Thymus (tissue), 11 donors: ENCODE measurements at regions not wholly inside any gene's neighbourhood (a gene's known extent, or its start where the extent isn't known, plus 50 kb on each side); places are given as distances from the start of the nearest gene placed in this dataset.

ENCODE experiments used
- DNase-seq, 9 donors: peaks; one replicate each; pipeline ENCODE4 v3.0.0-alpha.2; 2013; ENCODE audit warnings: low spot score in 9 of 9, low read depth in 6 of 9, missing footprints in 1 of 9
- H3K27ac ChIP-seq, 2 donors: one replicate each; pipeline ENCODE4 v1.5.1; 2013; ENCODE audit warnings: control low read depth in 1 of 2, low read depth in 1 of 2, low read length in 1 of 2, mild to moderate bottlenecking in 1 of 2, moderate library complexity in 1 of 2
- H3K27me3 ChIP-seq, 2 donors: one replicate each; pipeline ENCODE4 v1.5.1; 2013; ENCODE audit warnings: low read length in 1 of 2; ENCODE audit not compliant: control insufficient read depth in 2 of 2, insufficient read depth in 1 of 2
- H3K36me3 ChIP-seq, 2 donors: one replicate each; pipeline ENCODE4 v1.5.1; 2013; ENCODE audit warnings: low read length in 1 of 2, mild to moderate bottlenecking in 1 of 2, moderate library complexity in 1 of 2; ENCODE audit not compliant: control insufficient read depth in 2 of 2, insufficient read depth in 2 of 2
- H3K4me1 ChIP-seq, 2 donors: one replicate each; pipeline ENCODE4 v1.5.1; 2013; ENCODE audit warnings: low read length in 2 of 2; ENCODE audit not compliant: control insufficient read depth in 2 of 2, insufficient read depth in 2 of 2
- H3K4me3 ChIP-seq, 2 donors: one replicate each; pipeline ENCODE4 v1.5.1; 2013; ENCODE audit warnings: low read length in 2 of 2, control low read depth in 1 of 2, mild to moderate bottlenecking in 1 of 2
- H3K9me3 ChIP-seq, 2 donors: one replicate each; pipeline ENCODE4 v1.5.1; 2013; ENCODE audit warnings: low read length in 1 of 2, mild to moderate bottlenecking in 1 of 2; ENCODE audit not compliant: control insufficient read depth in 2 of 2, insufficient read depth in 1 of 2
- whole genome bisulfite sequencing: extraction: QIAGEN DNeasy Blood & Tissue Kit; methylation state at CpG from one replicate; pipeline ENCODE4 v1.1.7; 2013; 5-methylcytosine and 5-hydroxymethylcytosine counted together
- donor health status: healthy.

DNA sequence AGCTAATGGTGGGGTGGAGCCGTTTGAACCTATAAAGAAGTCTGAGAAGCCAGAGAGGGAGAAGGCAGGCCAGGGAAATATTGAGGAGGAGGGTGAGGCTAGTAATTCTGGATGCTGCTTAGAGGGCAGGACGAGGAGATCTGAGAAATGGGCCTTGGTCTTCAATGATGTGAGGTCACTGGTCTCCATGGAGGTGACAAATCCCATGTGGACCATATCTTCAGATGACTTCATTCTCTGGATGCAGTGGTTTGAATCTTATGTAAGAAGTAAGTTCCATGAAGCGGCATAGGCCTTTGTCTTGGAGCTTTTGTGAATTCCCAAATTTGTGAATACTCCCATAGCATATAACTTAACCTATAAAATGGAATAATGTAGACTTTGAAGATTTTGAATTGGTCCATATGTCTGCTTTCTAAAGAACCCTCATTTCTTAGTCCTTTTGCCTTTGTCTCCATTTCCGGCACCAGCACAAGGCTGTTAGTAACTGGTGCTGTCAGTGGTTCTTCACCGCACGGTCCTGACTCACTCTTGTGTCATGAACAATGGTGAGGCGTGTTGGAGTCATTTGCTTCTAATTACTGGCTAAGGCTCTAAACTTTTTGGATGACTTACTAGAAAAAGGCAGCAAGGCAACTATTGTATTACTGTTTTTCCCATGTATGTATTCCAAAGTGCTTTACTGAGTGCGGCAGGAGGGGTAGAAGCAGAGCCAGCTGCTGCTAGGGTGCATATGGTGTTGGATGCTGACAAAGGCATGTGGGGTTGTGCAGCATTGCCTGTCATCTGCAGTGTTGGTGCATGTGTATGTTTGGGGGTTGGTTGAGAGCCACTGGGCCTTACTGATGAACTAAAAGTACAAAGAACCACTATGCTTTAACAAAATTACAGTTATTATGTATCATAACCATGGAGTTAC lies 279.3 kb upstream of the C2CD4B start:
- no peaks in the 10 kb centered on the region for H3K27me3 ChIP-seq
- 95% methylated on average over 8 of the region's 8 CpGs for WGBS
- no peaks in the 10 kb centered on the region for H3K9me3 ChIP-seq
- no peaks in the 10 kb centered on the region for H3K4me1 ChIP-seq
- DNase-seq = no peak
- no peak overlapping the region for H3K27ac ChIP-seq
- no peak overlapping the region for H3K4me3 ChIP-seq
- no peaks in the 10 kb centered on the region for H3K36me3 ChIP-seq

DNA sequence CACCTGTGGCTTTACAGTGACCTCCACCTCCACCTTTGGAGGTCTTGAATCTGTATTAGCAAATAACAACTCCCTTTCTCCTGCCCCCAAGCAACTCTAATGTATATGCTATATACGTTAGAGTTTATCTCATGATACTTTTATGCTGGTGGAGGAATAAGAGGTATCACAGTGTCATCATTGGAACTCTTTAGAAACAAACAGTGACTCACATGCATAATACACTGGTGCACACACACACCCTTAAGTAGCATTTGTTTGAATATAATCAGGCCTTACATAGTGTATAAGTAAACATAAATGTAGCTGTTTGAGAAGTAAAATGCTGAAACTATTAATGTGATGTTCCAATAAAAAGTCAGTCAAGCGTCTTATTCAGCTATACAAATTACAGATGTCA lies 280.2 kb upstream of the C2CD4B start:
- Histone ChIP-seq H3K9me3 (no peaks in the 10 kb centered on the region), H3K4me3 (no peak overlapping the region), H3K27me3 (no peaks in the 10 kb centered on the region), H3K27ac (no peak overlapping the region), H3K36me3 (no peaks in the 10 kb centered on the region), H3K4me1 (no peaks in the 10 kb centered on the region)
- DNase-seq = no peak
- WGBS = 98% methylated on average over 2 of the region's 2 CpGs

GRCh38 chr15:62446984-62447383 lies 281.9 kb upstream of the C2CD4B start:
- WGBS = 98% methylated on average over 5 of the region's 5 CpGs
- no peaks in the 10 kb centered on the region for H3K27me3 ChIP-seq
- no peaks in the 10 kb centered on the region for H3K4me1 ChIP-seq
- no peak overlapping the region for H3K4me3 ChIP-seq
- no peak overlapping the region for H3K27ac ChIP-seq
- no peaks in the 10 kb centered on the region for H3K36me3 ChIP-seq
- no peaks in the 10 kb centered on the region for H3K9me3 ChIP-seq
- DNase-seq = no peak

DNA sequence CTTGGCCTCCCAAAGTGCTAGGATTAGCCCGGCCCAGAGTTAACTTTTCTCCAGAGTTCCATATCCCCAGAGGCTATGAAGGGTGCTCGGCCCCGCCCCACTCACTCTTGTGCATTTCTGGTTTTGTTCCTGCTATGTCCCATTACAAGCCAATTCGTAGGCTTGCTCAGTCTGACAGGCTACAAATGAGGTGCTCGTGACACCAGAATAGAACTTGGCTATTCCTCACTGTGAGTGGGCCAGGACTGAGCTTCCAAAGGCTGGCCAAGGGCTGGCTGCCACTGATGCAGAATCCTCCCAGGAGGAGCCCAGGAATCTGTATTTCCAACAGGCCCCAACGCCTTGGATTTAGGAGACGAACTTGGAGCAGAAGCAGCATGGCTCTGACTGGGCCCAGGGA lies 282.7 kb upstream of the C2CD4B start:
- no peaks in the 10 kb centered on the region for H3K36me3 ChIP-seq
- H3K27ac ChIP-seq = no peak overlapping the region
- WGBS = 97% methylated on average over 7 of the region's 7 CpGs
- no peak overlapping the region for H3K4me3 ChIP-seq
- H3K4me1 ChIP-seq = no peaks in the 10 kb centered on the region
- DNase-seq = no peak
- no peaks in the 10 kb centered on the region for H3K9me3 ChIP-seq
- H3K27me3 ChIP-seq = no peaks in the 10 kb centered on the region

DNA sequence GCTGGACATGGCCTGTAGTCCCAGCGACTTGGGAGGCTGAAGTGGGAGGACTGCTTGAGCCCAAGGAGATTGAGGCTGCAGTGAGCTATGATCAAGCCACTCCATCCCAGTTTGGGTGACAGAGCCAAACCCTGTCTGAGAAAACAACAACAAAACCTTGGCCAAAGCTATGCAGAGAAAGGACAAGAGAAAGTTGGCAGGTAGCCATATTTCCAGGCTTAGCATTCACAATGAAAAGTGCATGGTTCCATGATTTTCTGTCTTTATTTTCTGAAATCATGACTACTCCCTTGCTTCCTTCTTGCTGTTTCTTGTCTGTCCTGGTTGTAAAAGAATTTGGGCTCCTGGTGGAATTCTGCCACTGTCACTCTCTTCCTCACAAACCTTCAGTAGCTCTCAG lies 284.6 kb upstream of the C2CD4B start:
- no peak overlapping the region for H3K4me3 ChIP-seq
- no peak for DNase-seq
- H3K36me3 ChIP-seq = no peaks in the 10 kb centered on the region
- H3K27me3 ChIP-seq = no peaks in the 10 kb centered on the region
- no peaks in the 10 kb centered on the region for H3K9me3 ChIP-seq
- H3K4me1 ChIP-seq = no peaks in the 10 kb centered on the region
- WGBS = 94% methylated on average over 1 of the region's 1 CpG
- no peak overlapping the region for H3K27ac ChIP-seq

GRCh38 chr15:62450061-62450460 lies 285.0 kb upstream of the C2CD4B start:
- no peaks in the 10 kb centered on the region for H3K4me1 ChIP-seq
- 98% methylated on average over 10 of the region's 10 CpGs for WGBS
- no peak for DNase-seq
- no peaks in the 10 kb centered on the region for H3K36me3 ChIP-seq
- no peak overlapping the region for H3K4me3 ChIP-seq
- no peaks in the 10 kb centered on the region for H3K9me3 ChIP-seq
- H3K27ac ChIP-seq = no peak overlapping the region
- no peaks in the 10 kb centered on the region for H3K27me3 ChIP-seq

- H3K36me3 ChIP-seq = no peaks in the 10 kb centered on the region
Observed at GRCh38 chr15:62452026-62452425, 286.9 kb upstream of the C2CD4B start.

GRCh38 chr15:62452667-62453066 lies 287.6 kb upstream of the C2CD4B start:
- H3K36me3 ChIP-seq = no peaks in the 10 kb centered on the region
- H3K4me1 ChIP-seq = no peaks in the 10 kb centered on the region
- 94% methylated on average over 4 of the region's 4 CpGs for WGBS
- H3K4me3 ChIP-seq = no peak overlapping the region
- no peak overlapping the region for H3K27ac ChIP-seq
- no peak for DNase-seq
- no peaks in the 10 kb centered on the region for H3K9me3 ChIP-seq
- H3K27me3 ChIP-seq = no peaks in the 10 kb centered on the region

More at GRCh38 chr15:62452026-62452425, 286.9 kb upstream of the C2CD4B start:
- H3K4me1 ChIP-seq = no peaks in the 10 kb centered on the region
- WGBS = 97% methylated on average over 9 of the region's 9 CpGs
- H3K27me3 ChIP-seq = no peaks in the 10 kb centered on the region
- H3K4me3 ChIP-seq = no peak overlapping the region
- H3K27ac ChIP-seq = no peak overlapping the region
- H3K9me3 ChIP-seq = no peaks in the 10 kb centered on the region
- no peak for DNase-seq

GRCh38 chr15:62453375-62453774 lies 288.3 kb upstream of the C2CD4B start:
- 91% methylated on average over 3 of the region's 3 CpGs for WGBS
- Histone ChIP-seq H3K27ac (no peak overlapping the region), H3K27me3 (no peaks in the 10 kb centered on the region), H3K36me3 (no peaks in the 10 kb centered on the region), H3K4me3 (no peak overlapping the region), H3K9me3 (no peaks in the 10 kb centered on the region), H3K4me1 (no peaks in the 10 kb centered on the region)
- no peak for DNase-seq
